ENCODE measurements at regions not wholly inside any gene's neighbourhood (a gene's known extent, or its start where the extent isn't known, plus 50 kb on each side); places are given as distances from the start of the nearest gene placed in this dataset.

- no peak for ATAC-seq
- no peak for TF ChIP-seq TCF4 (CRISPR knock-in tag; IDR thresholded peaks at IDR 0.05; ENCODE audit: borderline replicate concordance)
- TF ChIP-seq ZC3H10 (CRISPR knock-in tag; IDR thresholded peaks at IDR 0.05), result no peak
- no peak for TF ChIP-seq ISL1 (CRISPR knock-in tag; IDR thresholded peaks at IDR 0.05)
- TF ChIP-seq, protein P1, sequence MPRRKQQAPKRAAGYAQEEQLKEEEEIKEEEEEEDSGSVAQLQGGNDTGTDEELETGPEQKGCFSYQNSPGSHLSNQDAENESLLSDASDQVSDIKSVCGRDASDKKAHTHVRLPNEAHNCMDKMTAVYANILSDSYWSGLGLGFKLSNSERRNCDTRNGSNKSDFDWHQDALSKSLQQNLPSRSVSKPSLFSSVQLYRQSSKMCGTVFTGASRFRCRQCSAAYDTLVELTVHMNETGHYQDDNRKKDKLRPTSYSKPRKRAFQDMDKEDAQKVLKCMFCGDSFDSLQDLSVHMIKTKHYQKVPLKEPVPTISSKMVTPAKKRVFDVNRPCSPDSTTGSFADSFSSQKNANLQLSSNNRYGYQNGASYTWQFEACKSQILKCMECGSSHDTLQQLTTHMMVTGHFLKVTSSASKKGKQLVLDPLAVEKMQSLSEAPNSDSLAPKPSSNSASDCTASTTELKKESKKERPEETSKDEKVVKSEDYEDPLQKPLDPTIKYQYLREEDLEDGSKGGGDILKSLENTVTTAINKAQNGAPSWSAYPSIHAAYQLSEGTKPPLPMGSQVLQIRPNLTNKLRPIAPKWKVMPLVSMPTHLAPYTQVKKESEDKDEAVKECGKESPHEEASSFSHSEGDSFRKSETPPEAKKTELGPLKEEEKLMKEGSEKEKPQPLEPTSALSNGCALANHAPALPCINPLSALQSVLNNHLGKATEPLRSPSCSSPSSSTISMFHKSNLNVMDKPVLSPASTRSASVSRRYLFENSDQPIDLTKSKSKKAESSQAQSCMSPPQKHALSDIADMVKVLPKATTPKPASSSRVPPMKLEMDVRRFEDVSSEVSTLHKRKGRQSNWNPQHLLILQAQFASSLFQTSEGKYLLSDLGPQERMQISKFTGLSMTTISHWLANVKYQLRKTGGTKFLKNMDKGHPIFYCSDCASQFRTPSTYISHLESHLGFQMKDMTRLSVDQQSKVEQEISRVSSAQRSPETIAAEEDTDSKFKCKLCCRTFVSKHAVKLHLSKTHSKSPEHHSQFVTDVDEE (CRISPR knock-in tag; IDR thresholded peaks at IDR 0.05), result no peak
- no peak for TF ChIP-seq ZFP30 (CRISPR knock-in tag; IDR thresholded peaks at IDR 0.05)
- TF ChIP-seq OSR1 (CRISPR knock-in tag; IDR thresholded peaks at IDR 0.05), result no peak
Measured at GRCh38 chrX:124573468-124573867, 227.1 kb downstream of the SH2D1A start.

DNA sequence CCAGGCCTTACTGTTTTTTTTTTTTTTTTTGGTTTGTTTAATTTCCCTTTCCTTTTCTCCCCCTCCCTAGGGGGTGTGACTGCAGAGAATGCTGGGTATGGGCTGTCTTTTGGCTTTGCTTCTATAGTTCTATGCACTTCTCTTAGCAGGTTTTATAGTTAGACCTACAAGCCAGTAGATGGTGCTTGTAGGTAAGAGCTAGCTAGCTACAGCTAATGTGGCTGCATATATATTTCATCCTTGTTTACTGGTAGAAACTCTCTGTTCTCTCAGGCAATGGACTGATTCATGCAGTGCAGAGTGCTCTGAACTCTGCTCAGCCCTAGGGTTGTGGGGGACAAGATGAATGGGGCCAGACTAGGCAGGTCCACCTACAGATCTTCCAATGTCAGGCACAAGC lies 246.4 kb downstream of the SH2D1A start:
- no peak for ATAC-seq
- TF ChIP-seq ZFP3 (CRISPR knock-in tag; IDR thresholded peaks at IDR 0.05), result no peak

DNA sequence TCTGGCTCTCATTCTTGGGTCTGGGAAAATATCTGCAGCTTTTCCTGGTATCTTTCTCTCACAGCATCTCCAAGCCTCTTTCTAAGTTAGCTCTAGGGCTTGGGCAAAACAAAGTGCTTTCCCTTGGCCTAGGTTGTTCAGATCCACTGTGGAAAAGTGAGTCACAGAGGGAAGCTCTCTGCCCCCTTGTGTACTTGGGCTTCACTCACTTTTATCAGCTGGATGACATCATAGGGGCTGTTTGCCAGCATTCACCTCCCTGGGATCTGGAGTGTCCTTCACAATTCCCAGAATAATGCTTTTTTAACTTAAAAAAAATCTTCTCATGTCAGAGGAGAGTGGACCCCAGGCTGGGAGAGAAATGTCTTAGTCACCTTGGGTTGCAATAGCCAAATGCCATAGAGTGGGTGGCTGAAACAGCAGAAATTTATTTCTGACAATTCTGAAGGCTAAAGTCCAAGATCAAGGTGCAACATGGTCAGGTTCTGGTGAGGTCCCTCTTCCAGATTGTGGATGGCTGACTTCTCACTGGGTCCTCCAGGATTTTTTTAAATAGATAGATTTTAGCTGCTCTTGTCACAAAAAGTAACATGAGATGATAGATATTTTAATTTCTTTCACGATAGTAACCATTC lies 247.8 kb downstream of the SH2D1A start:
- no peak for ATAC-seq
- TF ChIP-seq PATZ1 (CRISPR knock-in tag; IDR thresholded peaks at IDR 0.05; ENCODE audit: borderline replicate concordance) (no peak), CSRNP3 (CRISPR knock-in tag; IDR thresholded peaks at IDR 0.05) (no peak), ARNTL (CRISPR knock-in tag; IDR thresholded peaks at IDR 0.05; ENCODE audit: borderline replicate concordance, low read depth) (no peak), TOX (CRISPR knock-in tag; IDR thresholded peaks at IDR 0.05; ENCODE audit: borderline replicate concordance) (no peak), BACH2 (CRISPR knock-in tag; IDR thresholded peaks at IDR 0.05; ENCODE audit: borderline replicate concordance) (no peak), RARB (CRISPR knock-in tag; IDR thresholded peaks at IDR 0.05) (no peak), TCF4 (CRISPR knock-in tag; IDR thresholded peaks at IDR 0.05; ENCODE audit: borderline replicate concordance) (no peak), ZNF565 (CRISPR knock-in tag; conservative IDR thresholded peaks at IDR 0.05; ENCODE audit: low read depth) (no peak), SNAI2 (CRISPR knock-in tag; IDR thresholded peaks at IDR 0.05) (no peak)
- TF ChIP-seq, protein P2, sequence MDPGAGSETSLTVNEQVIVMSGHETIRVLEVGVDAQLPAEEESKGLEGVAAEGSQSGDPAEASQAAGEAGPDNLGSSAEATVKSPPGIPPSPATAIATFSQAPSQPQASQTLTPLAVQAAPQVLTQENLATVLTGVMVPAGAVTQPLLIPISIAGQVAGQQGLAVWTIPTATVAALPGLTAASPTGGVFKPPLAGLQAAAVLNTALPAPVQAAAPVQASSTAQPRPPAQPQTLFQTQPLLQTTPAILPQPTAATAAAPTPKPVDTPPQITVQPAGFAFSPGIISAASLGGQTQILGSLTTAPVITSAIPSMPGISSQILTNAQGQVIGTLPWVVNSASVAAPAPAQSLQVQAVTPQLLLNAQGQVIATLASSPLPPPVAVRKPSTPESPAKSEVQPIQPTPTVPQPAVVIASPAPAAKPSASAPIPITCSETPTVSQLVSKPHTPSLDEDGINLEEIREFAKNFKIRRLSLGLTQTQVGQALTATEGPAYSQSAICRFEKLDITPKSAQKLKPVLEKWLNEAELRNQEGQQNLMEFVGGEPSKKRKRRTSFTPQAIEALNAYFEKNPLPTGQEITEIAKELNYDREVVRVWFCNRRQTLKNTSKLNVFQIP (CRISPR knock-in tag; IDR thresholded peaks at IDR 0.05; ENCODE audit: borderline replicate concordance, low read depth), result no peak

GRCh38 chrX:124605511-124605910 lies 259.1 kb downstream of the SH2D1A start:
- no peak for TF ChIP-seq PPARA (CRISPR knock-in tag; IDR thresholded peaks at IDR 0.05; ENCODE audit: borderline replicate concordance)
- ATAC-seq, result no peak

GRCh38 chrX:124606724-124607123 lies 260.4 kb downstream of the SH2D1A start:
- ATAC-seq, result no peak
- TF ChIP-seq CSRNP3 (CRISPR knock-in tag; IDR thresholded peaks at IDR 0.05), result no peak
- no peak for TF ChIP-seq ZFP30 (CRISPR knock-in tag; IDR thresholded peaks at IDR 0.05)
- no peak for TF ChIP-seq ARNTL (CRISPR knock-in tag; IDR thresholded peaks at IDR 0.05; ENCODE audit: borderline replicate concordance, low read depth)
- TF ChIP-seq PPARA (CRISPR knock-in tag; IDR thresholded peaks at IDR 0.05; ENCODE audit: borderline replicate concordance), result no peak
- no peak for TF ChIP-seq ZNF70 (CRISPR knock-in tag; IDR thresholded peaks at IDR 0.05)
- TF ChIP-seq, protein P2 (CRISPR knock-in tag; IDR thresholded peaks at IDR 0.05; ENCODE audit: borderline replicate concordance, low read depth), result no peak
- TF ChIP-seq ESRRG (CRISPR knock-in tag; IDR thresholded peaks at IDR 0.05), result no peak
- TF ChIP-seq ZFP3 (CRISPR knock-in tag; IDR thresholded peaks at IDR 0.05), result no peak
- TF ChIP-seq TCF4 (CRISPR knock-in tag; IDR thresholded peaks at IDR 0.05; ENCODE audit: borderline replicate concordance), result no peak
- TF ChIP-seq ZC3H10 (CRISPR knock-in tag; IDR thresholded peaks at IDR 0.05), result no peak
- TF ChIP-seq GLIS3 (CRISPR knock-in tag; IDR thresholded peaks at IDR 0.05), result no peak
